HepG2 (cell line): ENCODE measurements at regions not wholly inside any gene's neighbourhood (a gene's known extent, or its start where the extent isn't known, plus 50 kb on each side); places are given as distances from the start of the nearest gene placed in this dataset.

Experiments used
- NCOA1 ChIP-seq: sonication (generic); formaldehyde crosslinking; IDR thresholded peaks from 2 replicates; pipeline ENCODE4 v1.9.0; 2021; ENCODE audit warnings: missing genetic modification reagents
- PPARG ChIP-seq: conservative IDR thresholded peaks from 2 replicates; pipeline ENCODE4 v1.6.1; 2016; ENCODE audit warnings: missing biosample characterization, missing genetic modification reagents
- TF ChIP-seq, protein P1 (sequence below), 2 experiments: IDR thresholded peaks; 2 replicates each; pipeline ENCODE4 v1.6.1; 2011 to 2012; ENCODE audit warnings: low read length in 2 of 2, borderline replicate concordance in 1 of 2, low read depth in 1 of 2, mild to moderate bottlenecking in 1 of 2, moderate library complexity in 1 of 2

DNA sequence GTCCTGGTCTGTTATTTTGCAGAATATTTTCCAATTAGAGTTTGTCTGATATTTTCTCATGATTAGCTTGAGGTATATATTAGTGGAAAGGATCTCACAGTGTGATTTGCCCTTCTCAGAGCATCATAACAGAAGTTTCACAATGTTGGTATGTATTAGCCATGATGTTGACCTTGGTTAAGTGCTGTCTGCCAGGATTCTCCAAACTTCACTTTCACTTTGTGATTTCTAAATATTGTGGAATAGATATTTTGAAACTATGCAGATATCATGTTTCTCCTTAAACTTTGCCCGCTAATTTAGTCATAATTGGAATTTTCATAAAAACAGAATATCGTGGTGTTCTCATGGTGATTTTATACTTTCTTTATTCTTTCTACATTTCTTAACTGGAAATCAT, 98.0 kb upstream of the DEPDC1 start:
- TF ChIP-seq NCOA1 (CRISPR knock-in tag) (no peak), PPARG (CRISPR knock-in tag) (no peak)
- TF ChIP-seq, protein P1, sequence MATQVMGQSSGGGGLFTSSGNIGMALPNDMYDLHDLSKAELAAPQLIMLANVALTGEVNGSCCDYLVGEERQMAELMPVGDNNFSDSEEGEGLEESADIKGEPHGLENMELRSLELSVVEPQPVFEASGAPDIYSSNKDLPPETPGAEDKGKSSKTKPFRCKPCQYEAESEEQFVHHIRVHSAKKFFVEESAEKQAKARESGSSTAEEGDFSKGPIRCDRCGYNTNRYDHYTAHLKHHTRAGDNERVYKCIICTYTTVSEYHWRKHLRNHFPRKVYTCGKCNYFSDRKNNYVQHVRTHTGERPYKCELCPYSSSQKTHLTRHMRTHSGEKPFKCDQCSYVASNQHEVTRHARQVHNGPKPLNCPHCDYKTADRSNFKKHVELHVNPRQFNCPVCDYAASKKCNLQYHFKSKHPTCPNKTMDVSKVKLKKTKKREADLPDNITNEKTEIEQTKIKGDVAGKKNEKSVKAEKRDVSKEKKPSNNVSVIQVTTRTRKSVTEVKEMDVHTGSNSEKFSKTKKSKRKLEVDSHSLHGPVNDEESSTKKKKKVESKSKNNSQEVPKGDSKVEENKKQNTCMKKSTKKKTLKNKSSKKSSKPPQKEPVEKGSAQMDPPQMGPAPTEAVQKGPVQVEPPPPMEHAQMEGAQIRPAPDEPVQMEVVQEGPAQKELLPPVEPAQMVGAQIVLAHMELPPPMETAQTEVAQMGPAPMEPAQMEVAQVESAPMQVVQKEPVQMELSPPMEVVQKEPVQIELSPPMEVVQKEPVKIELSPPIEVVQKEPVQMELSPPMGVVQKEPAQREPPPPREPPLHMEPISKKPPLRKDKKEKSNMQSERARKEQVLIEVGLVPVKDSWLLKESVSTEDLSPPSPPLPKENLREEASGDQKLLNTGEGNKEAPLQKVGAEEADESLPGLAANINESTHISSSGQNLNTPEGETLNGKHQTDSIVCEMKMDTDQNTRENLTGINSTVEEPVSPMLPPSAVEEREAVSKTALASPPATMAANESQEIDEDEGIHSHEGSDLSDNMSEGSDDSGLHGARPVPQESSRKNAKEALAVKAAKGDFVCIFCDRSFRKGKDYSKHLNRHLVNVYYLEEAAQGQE (IDR thresholded peaks at IDR 0.05; ENCODE audit: borderline replicate concordance in 1 of 2, low read depth in 1 of 2, low read length in 2 of 2): no peak
